H9 (cell line): ENCODE measurements at regions not wholly inside any gene's neighbourhood (a gene's known extent, or its start where the extent isn't known, plus 50 kb on each side); places are given as distances from the start of the nearest gene placed in this dataset.

ENCODE experiments used
- DNase-seq: peaks from one replicate; pipeline ENCODE4 v3.0.0-alpha.2; 2017
- H2AFZ ChIP-seq: one replicate; pipeline ENCODE4 v1.6.1; 2013; ENCODE audit warnings: mild to moderate bottlenecking, low read length, control low read depth, moderate library complexity
- H2AK5ac ChIP-seq: 2 replicates; pipeline ENCODE4 v1.6.1; 2013; ENCODE audit warnings: low read length, control low read depth, mixed read lengths; ENCODE audit not compliant: insufficient read length
- H2BK120ac ChIP-seq: one replicate; pipeline ENCODE4 v1.6.1; 2013; ENCODE audit warnings: low read depth, mild to moderate bottlenecking, low read length, control low read depth, inconsistent platforms; ENCODE audit not compliant: poor library complexity, severe bottlenecking
- H2BK12ac ChIP-seq: 2 replicates; pipeline ENCODE4 v1.6.1; 2013; ENCODE audit warnings: low read length, control low read depth, mixed read lengths, low read depth; ENCODE audit not compliant: insufficient read length
- H2BK15ac ChIP-seq: 2 replicates; pipeline ENCODE4 v1.6.1; 2013; ENCODE audit warnings: low read depth, low read length, control low read depth
- H2BK20ac ChIP-seq: one replicate; pipeline ENCODE4 v1.6.1; 2013; ENCODE audit warnings: low read depth, mild to moderate bottlenecking, low read length, control low read depth, inconsistent platforms; ENCODE audit not compliant: poor library complexity, severe bottlenecking
- H2BK5ac ChIP-seq: 2 replicates; pipeline ENCODE4 v1.6.1; 2013; ENCODE audit warnings: low read length, control low read depth, mixed read lengths; ENCODE audit not compliant: insufficient read length
- H3K14ac ChIP-seq: 2 replicates; pipeline ENCODE4 v1.6.1; 2013; ENCODE audit warnings: low read length, control low read depth; ENCODE audit not compliant: insufficient read depth
- H3K18ac ChIP-seq: 2 replicates; pipeline ENCODE4 v1.6.1; 2013; ENCODE audit warnings: low read depth, mild to moderate bottlenecking, mixed read lengths, low read length, control low read depth; ENCODE audit not compliant: insufficient read length
- H3K23ac ChIP-seq: 2 replicates; pipeline ENCODE4 v1.6.1; 2013; ENCODE audit warnings: low read length, control low read depth, mixed read lengths, low read depth; ENCODE audit not compliant: insufficient read length
- H3K23me2 ChIP-seq: 2 replicates; pipeline ENCODE4 v1.6.1; 2013; ENCODE audit warnings: low read depth, mild to moderate bottlenecking, mixed read lengths, low read length, control low read depth; ENCODE audit not compliant: insufficient read length, poor library complexity, severe bottlenecking
- H3K27ac ChIP-seq: 2 replicates; pipeline ENCODE4 v1.5.1; 2013; ENCODE audit warnings: low read length, control low read depth, mixed read lengths, low read depth; ENCODE audit not compliant: insufficient read length
- H3K27me3 ChIP-seq: 2 replicates; pipeline ENCODE4 v1.6.1; 2013; ENCODE audit warnings: low read length, control low read depth, inconsistent platforms; ENCODE audit not compliant: insufficient read depth
- H3K4ac ChIP-seq: 2 replicates; pipeline ENCODE4 v1.6.1; 2013; ENCODE audit warnings: low read depth, mild to moderate bottlenecking, control low read depth, inconsistent platforms, low read length, moderate library complexity
- H3K4me1 ChIP-seq: 2 replicates; pipeline ENCODE4 v1.6.1; 2013; ENCODE audit warnings: low read length, control low read depth, inconsistent platforms; ENCODE audit not compliant: insufficient read depth
- H3K4me2 ChIP-seq: 2 replicates; pipeline ENCODE4 v1.6.1; 2013; ENCODE audit warnings: low read length, control low read depth, mixed read lengths; ENCODE audit not compliant: insufficient read length, insufficient read depth
- H3K56ac ChIP-seq: 2 replicates; pipeline ENCODE4 v1.6.1; 2013; ENCODE audit warnings: low read depth, mild to moderate bottlenecking, mixed read lengths, low read length, control low read depth; ENCODE audit not compliant: insufficient read length
- H3K79me1 ChIP-seq: 2 replicates; pipeline ENCODE4 v1.6.1; 2013; ENCODE audit warnings: low read depth, mild to moderate bottlenecking, moderate library complexity, low read length, control low read depth, inconsistent platforms; ENCODE audit not compliant: insufficient read depth, poor library complexity, severe bottlenecking
- H3K79me2 ChIP-seq: 2 replicates; pipeline ENCODE4 v1.6.1; 2013; ENCODE audit warnings: low read length, control low read depth, inconsistent platforms; ENCODE audit not compliant: insufficient read depth
- H3K9ac ChIP-seq: 2 replicates; pipeline ENCODE4 v1.6.1; 2013; ENCODE audit warnings: low read length, control low read depth, mixed read lengths; ENCODE audit not compliant: insufficient read length; ENCODE audit errors: extremely low read depth
- H3K9me3 ChIP-seq: one replicate; pipeline ENCODE4 v1.6.1; 2013; ENCODE audit warnings: low read depth, low read length, inconsistent platforms; ENCODE audit not compliant: control insufficient read depth
- H3T11ph ChIP-seq: one replicate; pipeline ENCODE4 v1.6.1; 2013; ENCODE audit warnings: mild to moderate bottlenecking, low read length, control low read depth, inconsistent platforms
- H4K20me1 ChIP-seq: one replicate; pipeline ENCODE4 v1.6.1; 2013; ENCODE audit not compliant: control insufficient read depth, insufficient read length, insufficient read depth
- H4K5ac ChIP-seq: 2 replicates; pipeline ENCODE4 v1.6.1; 2013; ENCODE audit warnings: low read depth, mild to moderate bottlenecking, mixed read lengths, low read length, control low read depth; ENCODE audit not compliant: insufficient read length
- H4K8ac ChIP-seq: replicated peaks from 2 replicates; pipeline ENCODE4 v1.6.1; 2013; ENCODE audit warnings: low read length, control low read depth, mixed read lengths, low read depth; ENCODE audit not compliant: insufficient read length
- H4K91ac ChIP-seq: 2 replicates; pipeline ENCODE4 v1.6.1; 2013; ENCODE audit warnings: low read depth, mild to moderate bottlenecking, moderate library complexity, mixed read lengths, low read length, control low read depth; ENCODE audit not compliant: insufficient read length
- H3K27ac Mint-ChIP-seq, 3 experiments: 2 replicates in 2 of 3; 3 replicates in 1 of 3; pipeline ENCODE4 v1.8.0; 2020 to 2021; ENCODE audit warnings: mixed read lengths in 3 of 3, mild to moderate bottlenecking in 1 of 3, moderate library complexity in 1 of 3
- H3K27me3 Mint-ChIP-seq: 2 replicates; pipeline ENCODE4 v1.8.0; 2021; ENCODE audit warnings: low read depth, mild to moderate bottlenecking, moderate library complexity, mixed read lengths
- H3K36me3 Mint-ChIP-seq, 3 experiments: 2 replicates in 2 of 3; 3 replicates in 1 of 3; pipeline ENCODE4 v1.8.0; 2020 to 2021; ENCODE audit warnings: low read depth in 3 of 3, mixed read lengths in 3 of 3; ENCODE audit not compliant: insufficient read depth in 1 of 3
- H3K4me1 Mint-ChIP-seq, 2 experiments: 2 replicates each; pipeline ENCODE4 v1.8.0; 2020; ENCODE audit warnings: mixed read lengths in 2 of 2
- H3K4me3 Mint-ChIP-seq, 2 experiments: 2 replicates in 1 of 2; 3 replicates in 1 of 2; pipeline ENCODE4 v1.8.0; 2020 to 2021; ENCODE audit warnings: mild to moderate bottlenecking in 2 of 2, mixed read lengths in 2 of 2, moderate library complexity in 1 of 2
- H3K9me3 Mint-ChIP-seq, 2 experiments: 2 replicates in 1 of 2; 3 replicates in 1 of 2; pipeline ENCODE4 v1.8.0; 2020; ENCODE audit warnings: mild to moderate bottlenecking in 2 of 2, mixed read lengths in 2 of 2, moderate library complexity in 1 of 2
- CTCF ChIP-seq: fragments of 200-600 bp; sonication (generic); conservative IDR thresholded peaks from 3 replicates; pipeline ENCODE4 v1.8.0; 2021; ENCODE audit warnings: antibody characterized with exemption, mild to moderate bottlenecking

- H3K36me3 Mint-ChIP-seq = peaks cover 0 to 5% (median 0%) of the 10 kb centered on the region in 3 experiments; a peak in 3 of 7 replicates
- no peak overlapping the region for H3K23ac ChIP-seq
- peaks cover 12 to 15% of the 10 kb centered on the region in 2 experiments for H3K4me1 Mint-ChIP-seq
Measured at GRCh38 chr1:65022216-65022615, 55.9 kb upstream of the JAK1 start.

More at GRCh38 chr1:65022216-65022615, 55.9 kb upstream of the JAK1 start:
- no peaks in the 10 kb centered on the region for H3K9me3 Mint-ChIP-seq
- Histone ChIP-seq H2BK15ac (no peak overlapping the region), H2BK20ac (no peak overlapping the region), H2AK5ac (no peak overlapping the region), H3K4me1 (peaks cover 5% of the 10 kb centered on the region), H3K9me3 (no peaks in the 10 kb centered on the region), H3K27me3 (no peaks in the 10 kb centered on the region), H3K4ac (no peak overlapping the region), H3K4me2 (no peak overlapping the region), H3K9ac (no peak overlapping the region), H4K5ac (no peak overlapping the region), H4K20me1 (peaks cover 3% of the 10 kb centered on the region), H4K91ac (no peak overlapping the region), H3K23me2 (no peaks in the 10 kb centered on the region), H3K14ac (no peak overlapping the region), H2BK5ac (no peak overlapping the region), H3T11ph (no peak overlapping the region), H2BK120ac (no peak overlapping the region), H3K79me1 (no peaks in the 10 kb centered on the region), H3K27ac (no peak overlapping the region), H3K18ac (no peak overlapping the region), H3K56ac (no peak overlapping the region), H2BK12ac (no peak overlapping the region), H3K79me2 (no peaks in the 10 kb centered on the region), H4K8ac (no peak overlapping the region), H2AFZ (no peak overlapping the region)
- H3K4me3 Mint-ChIP-seq = no peak overlapping the region
- no peak for DNase-seq
- no peaks in the 10 kb centered on the region; the same call in 1 of the 2 replicates for H3K27me3 Mint-ChIP-seq
- no peak overlapping the region for H3K27ac Mint-ChIP-seq
- no peak for TF ChIP-seq CTCF
